DND-41 (cell line): ENCODE measurements at regions not wholly inside any gene's neighbourhood (a gene's known extent, or its start where the extent isn't known, plus 50 kb on each side); places are given as distances from the start of the nearest gene placed in this dataset.

ENCODE experiments used
- ATAC-seq: fragments of 200-7000 bp; cut with Tn5 transposase; 3 replicates; pipeline ENCODE4 v1.9.1; 2021; ENCODE audit warnings: low read depth; ENCODE audit not compliant: insufficient read depth
- DNase-seq: peaks from one replicate; pipeline ENCODE4 v3.0.0-alpha.2; 2020
- H2AFZ ChIP-seq: 2 replicates; pipeline ENCODE4 v1.6.0; 2012; ENCODE audit warnings: low read depth, low read length
- H3K27ac ChIP-seq: 2 replicates; pipeline ENCODE4 v1.5.1; 2012; ENCODE audit warnings: low read length, inconsistent platforms
- H3K27me3 ChIP-seq: fragments of 200-600 bp; sonication (generic); 2 replicates; pipeline ENCODE4 v1.6.0; 2012; ENCODE audit warnings: low read length, mild to moderate bottlenecking, inconsistent platforms; ENCODE audit not compliant: insufficient read depth, poor library complexity
- H3K36me3 ChIP-seq: 2 replicates; pipeline ENCODE4 v1.5.1; 2012; ENCODE audit warnings: low read length, inconsistent platforms; ENCODE audit not compliant: insufficient read depth
- H3K4me1 ChIP-seq: 2 replicates; pipeline ENCODE4 v1.5.1; 2012; ENCODE audit warnings: mild to moderate bottlenecking, low read length; ENCODE audit not compliant: insufficient read depth
- H3K4me2 ChIP-seq: 2 replicates; pipeline ENCODE4 v1.6.0; 2012; ENCODE audit warnings: mild to moderate bottlenecking, moderate library complexity, low read length, inconsistent platforms; ENCODE audit not compliant: insufficient read depth
- H3K4me3 ChIP-seq, 2 experiments: fragments of 200-600 bp in 1 of 2; shearing (Covaris generic) in 1 of 2; 2 replicates each; pipeline ENCODE4 v1.5.1; 2012 to 2016; ENCODE audit warnings: inconsistent platforms in 2 of 2, low read length in 2 of 2, mild to moderate bottlenecking in 2 of 2, low read depth in 1 of 2, moderate library complexity in 1 of 2
- H3K79me2 ChIP-seq: 2 replicates; pipeline ENCODE4 v1.6.0; 2012; ENCODE audit warnings: low read length, inconsistent platforms; ENCODE audit not compliant: insufficient read depth
- H3K9ac ChIP-seq: 2 replicates; pipeline ENCODE4 v1.6.0; 2012; ENCODE audit warnings: low read depth, mild to moderate bottlenecking, inconsistent platforms, low read length, moderate library complexity
- H3K9me3 ChIP-seq: 2 replicates; pipeline ENCODE4 v1.5.1; 2012; ENCODE audit warnings: low read length, moderate library complexity, mild to moderate bottlenecking, inconsistent platforms; ENCODE audit not compliant: insufficient read depth, severe bottlenecking
- H4K20me1 ChIP-seq: 2 replicates; pipeline ENCODE4 v1.6.0; 2012; ENCODE audit warnings: low read length; ENCODE audit not compliant: insufficient read depth
- EZH2 ChIP-seq: IDR thresholded peaks from 3 replicates; pipeline ENCODE4 v1.6.1; 2012; ENCODE audit warnings: borderline replicate concordance, low read depth, mild to moderate bottlenecking, moderate library complexity, low read length, inconsistent platforms; ENCODE audit not compliant: severe bottlenecking
- TF ChIP-seq, protein P1 (sequence below): IDR thresholded peaks from 2 replicates; pipeline ENCODE4 v1.5.1; 2012; ENCODE audit warnings: borderline replicate concordance, low read length, moderate library complexity, mild to moderate bottlenecking; ENCODE audit not compliant: poor library complexity, severe bottlenecking; ENCODE audit errors: extremely low read depth

GRCh38 chr10:108616559-108617285 lies 1306.6 kb downstream of the XPNPEP1 start:
- Histone ChIP-seq H3K9me3 (no peaks in the 10 kb centered on the region), H3K4me1 (no peaks in the 10 kb centered on the region), H2AFZ (no peak overlapping the region), H3K79me2 (no peaks in the 10 kb centered on the region), H3K4me3 (no peak overlapping the region), H3K27ac (no peak overlapping the region), H3K36me3 (no peaks in the 10 kb centered on the region), H3K4me2 (no peak overlapping the region), H3K27me3 (no peaks in the 10 kb centered on the region), H4K20me1 (no peaks in the 10 kb centered on the region), H3K9ac (no peak overlapping the region)
- TF ChIP-seq, protein P1, sequence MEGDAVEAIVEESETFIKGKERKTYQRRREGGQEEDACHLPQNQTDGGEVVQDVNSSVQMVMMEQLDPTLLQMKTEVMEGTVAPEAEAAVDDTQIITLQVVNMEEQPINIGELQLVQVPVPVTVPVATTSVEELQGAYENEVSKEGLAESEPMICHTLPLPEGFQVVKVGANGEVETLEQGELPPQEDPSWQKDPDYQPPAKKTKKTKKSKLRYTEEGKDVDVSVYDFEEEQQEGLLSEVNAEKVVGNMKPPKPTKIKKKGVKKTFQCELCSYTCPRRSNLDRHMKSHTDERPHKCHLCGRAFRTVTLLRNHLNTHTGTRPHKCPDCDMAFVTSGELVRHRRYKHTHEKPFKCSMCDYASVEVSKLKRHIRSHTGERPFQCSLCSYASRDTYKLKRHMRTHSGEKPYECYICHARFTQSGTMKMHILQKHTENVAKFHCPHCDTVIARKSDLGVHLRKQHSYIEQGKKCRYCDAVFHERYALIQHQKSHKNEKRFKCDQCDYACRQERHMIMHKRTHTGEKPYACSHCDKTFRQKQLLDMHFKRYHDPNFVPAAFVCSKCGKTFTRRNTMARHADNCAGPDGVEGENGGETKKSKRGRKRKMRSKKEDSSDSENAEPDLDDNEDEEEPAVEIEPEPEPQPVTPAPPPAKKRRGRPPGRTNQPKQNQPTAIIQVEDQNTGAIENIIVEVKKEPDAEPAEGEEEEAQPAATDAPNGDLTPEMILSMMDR = no peak
- no peak for TF ChIP-seq EZH2
- DNase-seq (no peak), ATAC-seq (no peak)

DNA sequence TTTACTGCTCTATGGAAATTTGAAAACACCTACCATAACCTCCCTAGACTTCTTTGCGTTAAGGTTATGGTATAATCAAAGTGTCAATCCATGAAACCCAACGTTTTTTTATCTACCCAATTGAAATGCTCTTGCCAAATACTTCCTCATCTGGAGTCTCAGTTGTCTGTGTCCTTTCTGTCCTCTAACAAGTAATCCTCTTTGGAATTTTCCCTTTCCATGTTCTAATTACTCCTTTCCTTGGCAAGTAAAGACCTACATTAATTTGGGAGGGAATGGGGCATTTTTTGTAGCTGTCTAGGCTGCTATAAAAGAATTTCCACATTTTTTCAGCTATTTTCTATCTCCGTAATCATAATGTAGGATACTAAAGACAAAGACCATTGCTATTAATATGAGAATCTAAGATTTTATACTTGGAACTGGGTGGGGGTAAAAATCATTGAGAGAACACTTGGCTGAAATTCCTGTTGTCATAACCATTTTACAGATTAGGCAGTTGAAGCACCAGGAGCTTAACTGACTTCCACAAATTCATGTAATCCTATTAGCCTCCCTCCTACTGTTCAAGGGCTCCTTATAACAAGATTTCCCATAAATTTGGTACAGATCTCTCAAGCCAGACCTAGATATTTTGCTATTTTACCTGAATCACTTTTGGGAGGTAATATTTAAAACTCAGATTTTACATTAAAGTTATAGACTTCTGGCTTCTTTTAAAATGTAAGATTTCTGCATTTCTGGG lies 1307.6 kb downstream of the XPNPEP1 start:
- no peak for DNase-seq
- no peak overlapping the region for H3K4me2 ChIP-seq
- no peak for ATAC-seq
- H3K9ac ChIP-seq = no peak overlapping the region
- no peaks in the 10 kb centered on the region for H3K4me1 ChIP-seq
- no peaks in the 10 kb centered on the region for H3K9me3 ChIP-seq
- no peaks in the 10 kb centered on the region for H3K27me3 ChIP-seq
- no peaks in the 10 kb centered on the region for H3K79me2 ChIP-seq
- TF ChIP-seq EZH2 = no peak
- TF ChIP-seq, protein P1 = no peak
- no peaks in the 10 kb centered on the region for H3K36me3 ChIP-seq
- H4K20me1 ChIP-seq = no peaks in the 10 kb centered on the region
- H3K4me3 ChIP-seq = no peak overlapping the region
- H2AFZ ChIP-seq = no peak overlapping the region
- H3K27ac ChIP-seq = no peak overlapping the region

DNA sequence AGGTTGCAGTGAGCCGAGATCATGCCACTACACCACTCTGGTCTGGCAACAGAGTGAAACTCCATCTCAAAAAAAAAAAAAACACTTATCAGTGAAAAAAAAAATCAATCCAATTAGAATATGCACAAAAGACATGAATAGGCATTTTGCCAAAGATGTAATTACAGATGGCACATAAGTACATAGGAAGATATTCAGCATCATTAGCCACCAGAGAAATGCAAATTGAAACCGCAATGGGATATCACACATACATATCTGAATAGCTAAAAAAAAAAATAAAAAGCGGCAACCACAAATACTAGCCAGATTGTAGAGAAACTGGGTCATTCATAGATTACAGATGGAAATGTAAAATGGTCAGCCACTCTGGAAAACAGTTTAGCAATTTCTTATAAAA lies 1310.8 kb downstream of the XPNPEP1 start:
- Histone ChIP-seq H3K27ac (no peak overlapping the region), H3K4me2 (no peak overlapping the region), H4K20me1 (no peaks in the 10 kb centered on the region), H3K4me1 (no peaks in the 10 kb centered on the region), H3K9ac (no peak overlapping the region), H2AFZ (no peak overlapping the region), H3K36me3 (no peaks in the 10 kb centered on the region), H3K4me3 (no peak overlapping the region), H3K9me3 (no peaks in the 10 kb centered on the region), H3K27me3 (no peaks in the 10 kb centered on the region), H3K79me2 (no peaks in the 10 kb centered on the region)
- DNase-seq (no peak), ATAC-seq (no peak)
- TF ChIP-seq, protein P1 = no peak
- no peak for TF ChIP-seq EZH2
